ENCODE measurements at regions not wholly inside any gene's neighbourhood (a gene's known extent, or its start where the extent isn't known, plus 50 kb on each side); places are given as distances from the start of the nearest gene placed in this dataset.

DNA sequence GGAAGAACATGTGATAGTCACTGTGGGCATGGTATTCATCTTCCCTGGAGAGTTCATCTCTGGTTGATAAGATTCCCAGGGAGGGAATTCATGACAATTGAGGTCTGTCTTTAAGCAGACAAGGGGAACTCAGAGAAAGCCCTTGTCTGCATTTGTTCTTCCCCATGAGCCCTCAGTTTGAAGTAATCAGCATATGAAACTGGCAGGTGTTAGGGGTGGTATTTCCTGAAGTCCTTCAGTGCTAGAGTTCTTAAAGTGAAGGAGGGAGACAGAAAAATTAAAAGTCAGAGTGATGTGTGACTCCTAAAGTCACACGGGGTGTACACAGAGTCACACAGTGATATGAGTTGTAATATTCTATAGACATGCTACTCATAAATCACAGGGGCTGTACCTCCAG is 60.6 kb upstream of the SYK start:
- H3K4me1 ChIP-seq (ENCODE audit: low read depth): no peaks in the 10 kb centered on the region
- ATAC-seq: no peak

DNA sequence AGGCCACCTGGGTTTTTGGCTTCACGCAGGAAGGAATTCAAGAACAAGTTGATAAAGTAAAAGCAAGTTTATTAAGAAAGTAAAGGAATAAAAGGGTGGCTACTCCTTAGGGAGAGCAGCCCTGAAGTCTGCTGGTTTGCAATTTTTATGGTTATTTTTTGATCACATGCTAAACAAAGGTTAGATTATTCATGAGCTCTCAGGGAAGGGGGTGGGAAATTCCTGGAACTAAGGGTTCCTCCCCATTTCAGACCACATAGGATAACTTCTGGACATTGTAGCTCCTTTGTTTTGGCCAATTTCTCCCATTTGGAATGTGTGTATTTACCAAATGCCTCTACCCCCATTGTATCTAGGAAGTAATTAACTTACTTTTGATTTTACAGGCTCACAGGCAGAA is 63.9 kb upstream of the SYK start:
- TF ChIP-seq, protein P1, sequence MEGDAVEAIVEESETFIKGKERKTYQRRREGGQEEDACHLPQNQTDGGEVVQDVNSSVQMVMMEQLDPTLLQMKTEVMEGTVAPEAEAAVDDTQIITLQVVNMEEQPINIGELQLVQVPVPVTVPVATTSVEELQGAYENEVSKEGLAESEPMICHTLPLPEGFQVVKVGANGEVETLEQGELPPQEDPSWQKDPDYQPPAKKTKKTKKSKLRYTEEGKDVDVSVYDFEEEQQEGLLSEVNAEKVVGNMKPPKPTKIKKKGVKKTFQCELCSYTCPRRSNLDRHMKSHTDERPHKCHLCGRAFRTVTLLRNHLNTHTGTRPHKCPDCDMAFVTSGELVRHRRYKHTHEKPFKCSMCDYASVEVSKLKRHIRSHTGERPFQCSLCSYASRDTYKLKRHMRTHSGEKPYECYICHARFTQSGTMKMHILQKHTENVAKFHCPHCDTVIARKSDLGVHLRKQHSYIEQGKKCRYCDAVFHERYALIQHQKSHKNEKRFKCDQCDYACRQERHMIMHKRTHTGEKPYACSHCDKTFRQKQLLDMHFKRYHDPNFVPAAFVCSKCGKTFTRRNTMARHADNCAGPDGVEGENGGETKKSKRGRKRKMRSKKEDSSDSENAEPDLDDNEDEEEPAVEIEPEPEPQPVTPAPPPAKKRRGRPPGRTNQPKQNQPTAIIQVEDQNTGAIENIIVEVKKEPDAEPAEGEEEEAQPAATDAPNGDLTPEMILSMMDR (IDR thresholded peaks at IDR 0.05): no peak
- Histone ChIP-seq H3K36me3 (ENCODE audit: low read depth) (no peaks in the 10 kb centered on the region), H3K9me3 (peaks cover 12% of the 10 kb centered on the region), H3K4me3 (no peak overlapping the region), H3K4me1 (ENCODE audit: low read depth) (no peaks in the 10 kb centered on the region)
- DNase-seq (no peak), ATAC-seq (no peak)
- intact Hi-C loops (cut with DNase I, micrococcal nuclease): no loop called here

More for the DNA sequence above, 60.6 kb upstream of the SYK start:
- Histone ChIP-seq H3K9me3 (peaks cover 12% of the 10 kb centered on the region), H3K36me3 (ENCODE audit: low read depth) (no peaks in the 10 kb centered on the region), H3K4me3 (no peak overlapping the region)
- DNase-seq: no peak
- TF ChIP-seq, protein P1 (IDR thresholded peaks at IDR 0.05): no peak
- intact Hi-C loops (cut with DNase I, micrococcal nuclease): no loop called here

DNA sequence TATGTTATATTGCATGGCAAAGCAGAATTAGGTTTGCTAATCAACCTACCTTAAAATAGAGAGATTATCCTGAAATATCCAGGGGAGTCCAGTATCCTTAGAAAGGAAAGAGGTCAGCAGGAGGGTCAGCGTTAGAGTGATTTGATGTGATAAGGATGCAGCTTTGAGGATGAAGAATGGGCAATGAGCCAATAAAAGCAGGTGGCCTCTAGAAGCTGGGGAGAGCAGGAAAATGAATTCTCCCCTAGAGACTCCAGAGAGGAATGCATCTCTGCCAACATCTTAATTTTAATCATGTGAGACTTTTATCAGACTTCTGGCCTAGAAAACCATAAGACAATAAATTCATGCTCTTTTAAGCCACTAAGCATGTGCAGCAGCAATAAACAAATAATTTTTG is 65.7 kb upstream of the SYK start:
- intact Hi-C loops (cut with DNase I, micrococcal nuclease): no loop called here

DNA sequence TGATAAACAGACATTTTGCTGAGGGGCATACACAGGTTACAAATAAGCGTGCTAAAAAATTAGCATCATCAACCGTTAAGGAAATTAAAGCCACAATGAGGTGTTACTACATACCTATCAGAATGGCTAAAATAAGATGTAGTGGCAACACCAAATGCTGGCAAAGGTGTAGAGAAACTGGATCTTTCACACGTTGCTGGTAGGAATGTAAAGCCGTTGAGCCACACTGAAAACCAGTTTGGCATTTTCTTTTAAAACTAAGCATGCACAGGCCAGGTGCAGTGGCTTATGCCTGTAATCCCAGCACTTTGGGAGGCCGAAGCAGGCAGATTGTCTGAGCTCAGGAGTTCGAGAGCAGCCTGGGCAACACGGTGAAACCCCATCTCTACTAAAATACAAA is 67.0 kb upstream of the SYK start:
- TF ChIP-seq, protein P1 (IDR thresholded peaks at IDR 0.05): no peak
- Histone ChIP-seq H3K36me3 (ENCODE audit: low read depth) (no peaks in the 10 kb centered on the region), H3K4me3 (no peak overlapping the region), H3K9me3 (peaks cover 10% of the 10 kb centered on the region), H3K4me1 (ENCODE audit: low read depth) (no peaks in the 10 kb centered on the region)
- intact Hi-C loops (cut with DNase I, micrococcal nuclease): no loop called here
- DNase-seq (no peak), ATAC-seq (no peak)

More for the DNA sequence above, 65.7 kb upstream of the SYK start:
- no peaks in the 10 kb centered on the region for H3K36me3 ChIP-seq (ENCODE audit: low read depth)
- H3K4me1 ChIP-seq (ENCODE audit: low read depth): no peaks in the 10 kb centered on the region
- DNase-seq (no peak), ATAC-seq (no peak)
- TF ChIP-seq, protein P1 (IDR thresholded peaks at IDR 0.05): no peak
- H3K9me3 ChIP-seq: peaks cover 12% of the 10 kb centered on the region
- H3K4me3 ChIP-seq: no peak overlapping the region

DNA sequence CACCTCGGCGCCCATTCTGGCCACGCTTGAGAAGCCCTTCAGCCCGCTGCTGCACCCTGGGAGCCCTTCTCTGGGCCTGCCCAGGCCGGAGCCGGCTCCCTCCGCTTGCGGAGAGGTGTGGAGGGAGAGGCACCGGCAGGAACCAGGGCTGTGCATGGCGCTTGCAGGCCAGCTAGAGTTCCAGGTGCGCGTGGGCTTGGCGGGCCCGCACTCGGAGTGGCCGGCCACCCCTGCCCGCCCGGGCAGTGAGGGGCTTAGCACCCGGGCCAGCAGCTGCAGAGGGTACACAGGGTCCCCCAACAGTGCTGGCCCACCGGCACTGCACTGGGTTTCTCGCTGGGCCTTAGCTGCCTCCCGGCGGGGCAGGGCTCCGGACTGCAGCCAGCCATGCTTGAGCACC is 72.3 kb upstream of the SYK start:
- intact Hi-C loops (cut with DNase I, micrococcal nuclease): no loop called here
- TF ChIP-seq, protein P1 (IDR thresholded peaks at IDR 0.05): no peak
- ATAC-seq: no peak

DNA sequence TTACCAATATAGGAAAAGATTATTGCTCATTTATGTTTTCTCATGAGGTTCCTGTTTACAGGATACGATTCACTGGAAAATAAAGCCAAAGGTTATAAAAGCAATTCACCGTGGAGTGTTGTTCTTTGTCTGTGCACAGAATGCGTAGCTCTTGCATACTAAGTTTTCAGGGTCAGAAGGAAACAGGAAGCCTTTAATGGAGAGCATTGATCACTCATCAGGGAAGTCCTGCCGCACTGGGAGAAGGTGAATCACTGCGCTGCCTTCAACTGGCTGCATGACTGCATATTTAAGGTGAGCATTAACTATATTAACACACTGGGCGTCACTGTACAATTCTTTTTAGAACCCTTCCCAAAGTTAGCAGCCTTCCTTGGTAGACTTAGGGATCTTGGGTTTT is 74.1 kb upstream of the SYK start:
- no peaks in the 10 kb centered on the region for H3K9me3 ChIP-seq
- H3K4me1 ChIP-seq (ENCODE audit: low read depth): no peaks in the 10 kb centered on the region
- ATAC-seq (no peak), DNase-seq (no peak)
- TF ChIP-seq, protein P1 (IDR thresholded peaks at IDR 0.05): no peak
- intact Hi-C loops (cut with DNase I, micrococcal nuclease): no loop called here
- no peak overlapping the region for H3K4me3 ChIP-seq
- no peaks in the 10 kb centered on the region for H3K36me3 ChIP-seq (ENCODE audit: low read depth)

More for the DNA sequence above, 72.3 kb upstream of the SYK start:
- no peak for DNase-seq
- H3K4me3 ChIP-seq: no peak overlapping the region
- no peaks in the 10 kb centered on the region for H3K36me3 ChIP-seq (ENCODE audit: low read depth)
- no peaks in the 10 kb centered on the region for H3K9me3 ChIP-seq
- no peaks in the 10 kb centered on the region for H3K4me1 ChIP-seq (ENCODE audit: low read depth)

Measured in mucosa of descending colon (tissue), 3 donors.